Activated T-cell treated with anti-CD3 and anti-CD28 coated beads for 24 hours (primary cell): ENCODE measurements at regions not wholly inside any gene's neighbourhood (a gene's known extent, or its start where the extent isn't known, plus 50 kb on each side); places are given as distances from the start of the nearest gene placed in this dataset.

Experiments
- DNase-seq: peaks from one replicate; pipeline ENCODE4 v3.0.0-alpha.2; 2020; ENCODE audit warnings: low read depth

DNA sequence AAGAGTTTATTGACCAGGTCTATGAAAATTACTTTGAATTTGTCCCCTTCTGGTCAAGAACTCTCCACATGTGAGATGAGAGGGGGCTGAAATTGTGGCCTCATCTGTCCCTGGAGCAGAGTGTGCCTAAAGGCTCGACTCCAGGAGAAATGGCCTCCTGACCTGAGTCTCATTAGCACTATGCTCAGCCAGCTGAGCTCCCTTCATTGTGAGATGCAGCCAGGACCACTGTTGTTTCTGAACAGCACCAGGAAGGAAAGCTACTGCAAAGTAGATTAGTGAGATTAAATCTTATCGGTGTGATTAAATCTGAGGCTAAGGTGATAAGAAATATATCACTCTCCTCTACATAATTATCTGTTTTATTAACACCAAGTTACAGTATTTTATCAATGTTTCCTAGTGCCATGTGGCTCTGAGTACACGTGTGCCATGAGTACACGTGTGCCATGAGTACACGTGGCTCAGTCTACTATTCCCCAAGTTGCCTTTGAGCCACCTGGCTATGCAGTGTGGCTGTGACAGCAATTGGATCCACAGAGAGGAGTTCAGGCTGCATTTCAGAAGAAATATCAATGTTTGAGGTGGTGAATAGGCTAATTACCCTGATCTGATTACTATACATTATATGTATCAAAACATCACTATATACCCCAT is 126.9 kb downstream of the IPMK start:
- no peak for DNase-seq

DNA sequence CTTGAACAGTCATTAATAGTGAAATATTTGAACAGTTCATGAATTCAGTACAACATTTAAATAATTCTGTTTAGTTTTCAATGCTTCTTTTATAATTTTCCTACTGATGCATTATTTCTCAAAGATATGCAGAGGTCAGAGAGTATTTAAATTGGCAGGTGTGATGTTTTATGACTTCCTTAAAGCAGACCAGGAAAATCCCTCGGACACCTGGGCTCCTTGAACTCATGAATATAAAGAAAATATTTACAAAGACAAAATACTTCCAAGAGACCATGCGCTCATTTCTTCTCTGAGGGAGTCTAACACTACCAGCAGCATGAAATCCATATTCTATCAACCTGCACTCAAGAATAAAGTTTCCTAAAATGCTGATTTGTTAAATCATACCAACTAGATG is 127.6 kb downstream of the IPMK start:
- DNase-seq = no peak

DNA sequence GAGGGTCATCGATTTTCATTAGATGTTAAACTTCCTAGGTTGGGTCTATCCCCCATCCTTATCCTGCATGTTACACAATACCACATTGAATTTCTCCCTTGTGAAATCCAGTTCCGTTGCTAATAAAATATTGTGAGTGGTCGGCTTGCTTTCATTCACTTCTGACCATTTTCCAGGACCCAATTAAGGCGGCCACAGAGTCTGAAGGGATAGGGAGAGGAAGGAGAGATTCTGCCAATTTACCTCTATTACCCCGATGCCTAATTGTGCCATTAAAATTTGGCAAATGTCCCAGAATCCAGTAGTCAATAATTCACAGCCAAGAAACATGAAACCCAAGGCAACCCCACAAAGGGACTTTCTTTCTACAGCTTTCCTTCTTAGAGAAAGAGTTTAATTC is 129.9 kb downstream of the IPMK start:
- DNase-seq = no peak

DNA sequence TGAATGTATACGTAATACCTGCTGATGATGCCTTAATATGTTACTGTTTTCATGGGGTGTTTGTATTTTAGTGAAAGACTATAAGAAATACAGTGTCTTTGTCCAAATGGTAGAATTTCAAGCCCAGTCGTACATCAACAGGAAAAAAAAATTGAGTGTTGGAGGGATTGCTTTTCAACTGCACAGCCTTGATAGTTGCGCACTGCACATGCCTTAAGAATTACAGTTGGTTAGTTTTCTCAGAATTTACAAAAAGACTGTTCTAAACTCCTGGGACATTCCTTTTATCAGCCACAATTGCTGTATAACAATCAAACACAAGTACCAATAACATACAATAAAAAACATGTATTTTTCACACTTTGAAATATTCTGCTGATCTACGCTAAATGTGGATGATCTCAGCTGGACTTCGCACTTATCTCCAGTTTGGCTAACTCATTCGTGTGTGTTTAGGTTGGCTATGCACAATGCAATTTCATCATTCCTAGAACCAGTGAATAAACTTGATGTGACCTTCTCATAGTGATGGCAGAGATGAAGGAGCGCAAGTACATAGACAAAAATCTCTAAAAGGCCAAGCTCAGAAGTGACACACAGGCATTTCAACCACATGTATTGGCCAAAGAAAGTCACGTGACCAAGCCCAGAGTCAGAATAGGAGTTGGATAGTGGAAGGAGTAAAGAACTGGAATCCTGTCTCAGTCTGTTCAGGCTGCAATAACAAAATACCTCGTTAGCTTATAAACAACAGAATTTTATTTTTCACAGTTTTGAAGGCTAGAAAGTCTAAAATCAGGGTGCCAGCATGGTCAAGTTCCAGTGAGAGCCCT is 152.3 kb downstream of the IPMK start:
- DNase-seq = no peak

DNA sequence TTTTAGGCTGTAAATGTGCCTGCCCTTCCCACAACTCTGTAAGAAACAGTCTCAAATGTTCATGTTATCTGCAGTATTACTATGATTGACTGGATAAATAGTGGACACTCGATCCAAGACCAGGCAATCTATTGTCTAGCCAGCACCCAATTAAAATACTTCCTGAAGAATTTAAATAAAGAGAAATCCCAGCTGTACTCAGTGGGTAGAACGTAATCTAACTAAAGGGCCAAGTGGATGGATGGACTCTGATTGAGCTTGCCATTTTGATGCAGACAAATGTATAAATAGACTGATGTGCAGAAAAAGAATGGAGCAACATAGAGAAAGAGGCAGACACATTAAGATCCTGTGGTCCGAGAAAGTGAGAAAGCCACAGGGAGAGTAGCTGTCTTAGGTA is 158.0 kb downstream of the IPMK start:
- no peak for DNase-seq

DNA sequence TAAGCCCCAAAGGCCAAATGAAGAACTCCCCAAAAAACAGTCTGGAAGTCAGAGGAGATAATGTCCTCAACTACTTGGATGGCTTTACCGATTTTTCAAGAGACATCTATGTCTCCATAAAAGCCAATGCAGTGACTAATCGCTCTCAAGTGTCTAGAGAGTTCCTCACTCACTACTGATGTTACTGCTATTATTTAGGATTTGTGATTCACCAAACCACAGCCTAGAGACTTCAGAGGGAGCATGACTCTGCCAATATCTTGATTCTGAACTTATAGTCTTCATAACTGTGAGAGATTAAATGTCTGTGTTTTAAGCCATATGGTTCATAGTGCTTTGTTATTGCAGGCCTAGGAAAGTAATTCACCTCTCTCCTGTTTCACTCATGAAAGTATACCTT is 160.2 kb downstream of the IPMK start:
- DNase-seq = no peak

DNA sequence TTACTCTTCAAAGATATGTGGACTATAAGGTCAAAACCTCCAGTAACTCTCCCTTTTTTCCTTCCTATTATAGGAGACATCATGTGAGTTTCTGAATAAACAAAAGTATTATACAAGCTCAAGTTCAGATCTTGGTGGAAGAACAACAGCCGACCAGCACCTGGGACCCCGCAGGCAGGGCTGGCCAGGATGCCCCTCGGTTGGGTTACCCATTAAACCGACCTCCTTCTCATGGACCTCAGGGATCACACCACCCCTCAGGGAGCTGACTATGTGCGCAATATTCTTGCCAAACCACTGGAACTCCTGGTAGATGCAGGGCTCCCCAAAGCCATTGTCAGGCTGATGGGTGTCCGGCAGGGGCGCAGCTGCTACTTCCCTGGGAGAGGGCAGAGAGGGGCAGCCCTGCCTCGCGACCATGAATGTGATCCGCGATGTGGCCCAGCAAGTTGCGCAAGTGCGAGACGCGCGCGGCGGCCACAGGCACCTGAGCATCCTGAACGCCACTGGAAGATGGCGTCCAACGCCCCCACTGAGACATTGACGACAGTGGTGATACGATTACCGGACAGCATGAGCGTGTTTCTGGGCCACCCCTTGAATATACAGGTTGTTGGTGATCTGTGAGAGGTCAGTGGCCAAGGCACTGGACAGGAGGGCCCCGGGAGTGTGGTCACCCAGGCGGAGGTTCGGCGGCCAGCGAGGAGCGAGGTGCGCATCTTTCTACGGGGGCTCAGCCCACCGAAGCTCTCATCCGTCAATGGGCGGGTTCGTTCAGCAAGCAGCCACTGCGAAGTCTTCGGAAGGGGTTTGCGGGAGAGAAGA is 161.3 kb downstream of the IPMK start:
- no peak for DNase-seq

DNA sequence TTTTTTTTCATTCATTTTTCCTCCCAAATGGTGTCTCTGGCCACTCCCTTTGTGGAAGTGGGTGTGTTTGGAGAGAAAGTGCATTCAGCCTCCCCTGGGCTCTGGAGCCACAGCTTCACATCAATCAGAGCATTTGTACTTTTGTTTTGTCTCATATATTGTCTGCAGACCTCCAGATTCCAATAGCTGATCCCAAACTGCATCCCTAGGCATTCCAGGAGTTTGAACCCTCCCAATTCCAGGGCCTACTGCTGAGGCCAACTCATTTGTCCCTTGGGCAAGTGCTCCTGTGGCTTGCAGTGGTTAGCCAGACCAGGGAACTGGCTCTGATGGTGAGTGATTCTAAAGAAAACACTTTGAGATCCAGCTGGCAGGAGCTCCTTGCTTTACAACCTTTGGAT is 163.3 kb downstream of the IPMK start:
- no peak for DNase-seq

DNA sequence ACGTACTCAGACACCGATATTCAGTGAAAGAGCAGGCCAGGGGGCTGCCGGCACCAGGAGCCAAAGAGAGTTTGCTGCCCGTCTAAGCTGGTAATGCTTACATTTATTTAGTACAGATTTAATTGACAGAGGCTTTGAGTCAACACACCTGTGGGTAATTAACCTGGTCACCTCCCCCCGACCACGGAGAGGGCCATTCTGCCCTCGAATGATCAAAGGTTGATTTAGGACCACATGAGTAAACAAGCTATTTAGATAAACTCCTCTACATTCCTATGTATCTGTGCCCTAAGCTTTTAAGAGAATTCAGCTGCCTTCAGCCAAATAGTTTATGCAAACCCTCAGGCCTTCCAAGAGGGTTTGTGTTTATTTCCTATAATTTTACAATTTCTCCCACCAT is 164.8 kb downstream of the IPMK start:
- no peak for DNase-seq

DNA sequence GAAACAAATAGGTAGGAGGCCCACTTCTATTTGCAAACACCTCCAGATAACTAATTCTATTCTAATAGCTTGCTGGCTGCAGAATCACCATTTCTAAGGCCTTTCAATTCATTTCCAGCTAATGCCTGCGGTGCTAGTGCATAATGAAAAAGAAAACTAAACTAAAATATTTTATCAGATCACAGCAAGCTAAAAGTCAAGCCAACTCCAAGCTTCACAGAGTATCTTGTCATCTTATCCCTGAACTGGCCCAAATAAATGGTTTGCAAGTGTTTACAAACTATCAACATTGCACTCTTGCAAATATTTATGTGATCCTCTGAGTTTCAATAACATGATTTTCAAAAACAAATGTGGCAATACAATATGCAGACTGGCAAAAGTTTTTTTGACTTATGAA is 166.0 kb downstream of the IPMK start:
- no peak for DNase-seq

DNA sequence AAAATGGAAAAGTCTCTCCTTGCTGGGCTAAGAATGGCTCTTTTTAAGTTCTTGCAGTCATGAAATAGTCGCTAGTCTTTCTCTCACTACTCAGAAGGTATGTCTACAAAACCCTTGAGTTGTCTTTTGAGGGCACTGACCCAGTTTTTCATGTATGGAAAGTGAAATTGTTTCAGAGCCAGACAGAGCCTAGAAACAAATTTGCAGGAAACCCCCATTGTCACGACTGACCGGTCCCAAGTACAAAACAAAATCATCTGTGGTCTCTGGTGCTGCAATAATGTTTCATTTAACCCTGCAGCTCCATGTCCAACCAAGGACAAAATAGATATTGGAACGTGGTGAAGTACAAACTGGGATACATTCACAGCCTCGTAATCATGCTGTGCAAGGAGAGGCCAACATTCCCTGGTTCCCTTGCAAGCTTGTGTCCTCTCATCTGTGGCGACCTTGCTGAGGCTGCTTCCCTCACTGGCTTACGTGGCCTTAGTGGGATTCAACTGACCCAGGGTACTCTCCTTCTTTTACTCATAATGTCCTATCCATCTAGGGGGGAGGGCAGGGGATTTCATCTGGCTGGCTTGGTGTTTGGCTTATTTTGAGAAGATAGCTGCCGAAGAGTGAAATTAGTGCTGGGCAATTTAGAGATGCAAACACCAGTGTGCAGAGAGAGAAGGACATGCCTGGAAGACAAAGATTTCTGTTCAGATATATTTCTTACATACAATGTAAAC is 172.5 kb downstream of the IPMK start:
- no peak for DNase-seq

DNA sequence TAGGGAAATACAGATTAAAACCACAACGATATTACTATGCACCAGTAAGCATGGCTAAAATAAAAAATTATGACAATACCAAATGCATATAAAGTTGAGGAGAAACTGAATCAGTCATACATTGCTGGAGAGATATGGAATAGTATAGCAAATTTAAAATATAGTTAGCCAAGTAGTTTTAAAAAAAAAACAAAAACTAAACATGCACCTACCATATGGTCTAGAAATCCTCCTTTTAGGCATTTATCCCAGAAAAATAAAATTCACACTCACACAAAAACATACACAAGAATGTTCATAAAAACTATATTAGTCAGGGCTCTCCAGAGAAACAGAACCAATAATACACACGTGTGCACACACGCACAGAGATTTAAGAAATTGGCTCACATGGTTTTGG is 175.8 kb downstream of the IPMK start:
- DNase-seq = no peak

DNA sequence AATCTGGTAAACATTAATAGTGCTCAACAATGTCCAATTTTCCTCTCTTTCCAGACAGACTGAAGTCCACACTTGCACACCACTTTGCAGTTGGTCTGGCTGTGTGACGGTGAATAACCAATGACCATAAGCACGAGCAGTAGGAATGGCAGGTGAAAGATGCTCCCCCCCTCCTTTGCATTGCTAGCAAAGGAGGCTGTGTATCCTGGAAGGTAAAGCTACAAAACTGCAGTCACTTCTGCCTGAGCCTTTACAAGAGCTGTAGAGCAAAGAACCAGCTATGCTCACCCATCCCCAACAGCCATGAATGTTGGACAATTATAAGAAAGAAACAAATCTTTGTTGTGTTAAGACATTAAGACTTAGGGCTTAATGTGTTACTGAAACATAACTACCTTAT is 178.0 kb downstream of the IPMK start:
- no peak for DNase-seq

DNA sequence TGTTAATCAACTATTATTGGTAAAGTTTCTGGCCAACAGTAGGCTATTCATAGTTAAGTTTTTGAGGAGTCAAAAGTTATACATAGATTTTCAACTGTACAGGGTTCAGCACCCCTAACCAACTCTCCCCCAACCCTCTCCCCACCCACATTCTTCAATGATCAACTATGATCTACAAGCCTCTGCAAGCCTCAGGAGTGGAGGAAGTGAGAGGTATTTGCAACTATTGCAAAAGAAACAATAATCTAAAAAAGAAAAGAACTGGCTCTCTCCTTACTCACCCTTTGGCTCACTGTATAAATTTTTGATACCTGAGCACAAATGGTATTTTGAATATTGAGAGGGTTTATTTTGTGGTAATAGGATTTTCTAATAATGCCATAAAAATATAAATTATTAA is 179.8 kb downstream of the IPMK start:
- no peak for DNase-seq

DNA sequence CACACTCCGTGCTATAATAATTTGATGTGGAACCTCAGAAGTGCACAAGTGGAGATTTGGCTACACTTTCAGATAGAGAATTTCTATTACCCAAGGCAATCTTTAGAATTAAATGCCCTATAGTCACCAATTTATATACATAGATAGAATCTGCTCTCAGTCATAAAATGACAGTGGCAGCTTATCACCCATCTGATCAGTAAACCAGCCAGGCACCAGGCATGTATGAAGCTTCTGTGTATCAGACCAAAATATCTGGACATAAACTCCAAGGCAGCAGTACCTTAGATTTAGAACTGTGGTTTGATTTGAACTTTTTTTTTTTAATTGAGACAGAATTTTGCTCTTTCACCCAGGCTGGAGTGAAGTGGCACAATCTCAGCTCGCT is 180.9 kb downstream of the IPMK start:
- DNase-seq = no peak

DNA sequence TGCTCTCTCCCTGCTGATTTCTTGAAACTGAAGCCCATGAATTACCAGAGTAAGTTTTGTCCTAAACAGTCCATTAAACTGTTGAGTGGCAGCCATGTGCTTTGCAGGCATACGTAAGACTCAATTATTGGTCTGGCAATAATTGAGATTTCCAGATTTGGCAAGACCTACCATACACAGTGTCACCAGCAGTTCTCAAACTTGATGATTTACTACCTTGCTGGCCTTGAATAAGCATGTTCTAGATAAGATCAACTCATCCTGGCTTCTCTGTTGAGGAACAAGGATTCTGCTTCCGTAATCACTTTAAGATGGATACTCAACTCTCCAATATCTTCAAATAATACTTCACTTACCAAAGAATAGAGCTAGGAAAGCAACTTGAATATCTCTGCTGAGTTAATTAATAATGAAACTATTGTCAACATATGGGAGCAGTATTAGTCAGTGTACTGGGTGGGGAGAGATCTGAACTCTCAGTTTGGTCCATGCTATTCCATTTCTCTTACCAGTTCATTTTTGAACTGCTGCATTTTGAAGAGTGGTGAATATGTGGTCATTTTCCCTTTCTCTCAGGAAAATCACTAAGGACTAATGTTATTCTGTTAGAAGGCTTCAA is 181.4 kb downstream of the IPMK start:
- no peak for DNase-seq

DNA sequence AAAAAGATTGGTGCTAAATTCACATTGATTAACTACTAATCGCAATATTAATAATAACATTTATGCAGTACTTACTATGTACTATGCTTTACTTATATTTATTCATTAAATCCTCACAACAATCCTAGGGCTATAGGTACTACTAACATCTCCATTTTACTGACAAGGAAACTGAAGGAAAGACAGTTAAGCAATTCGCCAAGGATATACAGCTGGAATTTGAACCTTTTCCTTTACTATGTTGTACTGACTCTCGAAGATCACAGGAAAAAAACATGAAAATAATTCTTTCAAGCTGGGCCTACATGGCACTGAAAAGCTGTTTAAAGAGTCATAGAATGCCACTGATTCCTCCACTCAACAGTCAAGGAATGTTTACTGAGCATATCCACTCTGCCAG is 185.4 kb downstream of the IPMK start:
- no peak for DNase-seq

DNA sequence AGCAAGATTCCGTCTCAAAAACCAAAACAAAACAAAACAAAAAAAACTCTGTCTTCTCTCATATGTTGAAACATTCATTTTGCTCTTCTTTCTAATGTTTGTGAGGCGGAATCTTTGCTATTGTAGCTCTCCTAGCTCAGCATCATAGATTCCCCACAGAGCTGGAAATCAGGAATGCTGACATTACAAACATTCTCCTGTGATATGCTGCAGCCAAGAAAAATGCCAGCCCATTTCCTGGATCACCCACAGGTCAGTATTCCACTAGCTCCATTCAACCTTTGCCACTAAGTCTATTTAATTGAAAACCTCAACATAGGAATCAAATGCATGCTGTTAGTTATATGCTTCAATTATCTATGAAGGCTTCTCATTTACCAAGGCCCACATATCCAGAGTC is 186.3 kb downstream of the IPMK start:
- DNase-seq = no peak

DNA sequence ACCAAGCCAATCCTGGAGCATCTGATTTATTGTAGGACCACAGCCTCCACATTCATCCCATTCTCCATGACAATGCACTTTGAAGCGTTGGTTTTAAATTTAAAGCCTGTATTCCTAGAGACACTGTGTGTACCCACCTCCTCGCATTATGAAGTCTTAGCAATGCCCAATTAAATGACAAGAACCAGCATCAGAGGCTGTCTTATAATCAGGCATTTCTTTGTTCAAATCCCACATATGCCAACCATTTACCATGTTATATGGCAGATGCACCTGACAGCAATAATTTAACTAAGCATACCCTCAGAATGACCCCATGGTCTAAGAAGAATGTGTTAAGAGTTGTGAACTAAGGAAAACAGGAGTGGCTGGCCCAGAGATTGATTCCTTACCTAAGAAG is 188.2 kb downstream of the IPMK start:
- no peak for DNase-seq

DNA sequence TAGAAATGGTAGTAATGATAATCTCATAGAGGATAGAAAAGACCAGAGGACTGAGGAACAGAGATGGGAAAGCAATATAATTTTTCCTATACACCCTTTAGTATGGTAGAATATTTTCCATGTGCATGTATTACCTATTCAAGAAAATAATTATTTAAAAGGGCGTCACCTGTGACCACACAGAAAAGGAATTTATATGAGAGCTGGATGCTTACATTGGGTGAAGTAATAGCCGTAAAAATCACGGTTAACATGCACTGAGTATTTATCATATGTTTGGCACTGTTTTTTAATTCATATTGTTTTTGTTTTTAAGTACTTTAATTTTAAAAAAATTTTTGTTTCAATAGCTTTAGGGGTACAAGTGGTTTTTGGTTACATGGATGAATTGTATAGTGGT is 195.1 kb downstream of the IPMK start:
- no peak for DNase-seq

DNA sequence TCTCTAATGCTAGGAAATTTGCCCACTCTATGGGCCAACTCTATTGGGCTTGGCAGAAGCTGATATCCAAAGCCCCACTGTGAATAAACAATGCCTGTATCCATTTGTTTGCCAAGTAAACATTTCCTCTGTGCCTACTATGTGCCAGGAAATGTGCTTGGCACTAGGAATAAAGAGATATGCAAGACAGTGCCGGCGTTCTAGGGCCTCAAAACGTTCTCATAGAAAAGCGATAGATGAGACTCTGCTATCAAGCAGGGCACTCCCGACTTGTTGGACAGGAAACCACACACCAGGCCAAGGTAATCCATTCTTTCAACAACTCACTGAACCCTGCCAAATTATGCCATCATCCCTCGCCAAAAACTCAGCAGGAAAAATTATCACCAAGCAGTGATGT is 196.7 kb downstream of the IPMK start:
- no peak for DNase-seq

DNA sequence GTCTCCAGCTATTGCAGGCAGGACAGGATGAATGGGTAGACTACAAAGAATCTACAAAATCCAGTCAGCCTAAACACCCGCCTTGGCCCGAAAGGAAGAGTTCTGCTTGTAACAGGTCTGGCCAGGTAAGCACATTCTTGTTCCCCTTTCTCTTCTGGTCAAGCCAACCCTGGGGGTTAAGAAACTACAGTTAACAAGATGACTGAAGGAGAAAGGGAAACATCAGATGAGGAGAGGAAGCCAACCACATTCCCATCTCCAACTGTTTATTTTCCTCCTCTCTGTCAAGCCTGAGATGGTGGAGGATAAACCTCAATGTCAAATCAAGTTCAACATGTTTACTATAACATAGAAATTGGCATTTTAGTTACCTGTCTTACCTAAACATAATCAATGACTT is 198.9 kb downstream of the IPMK start:
- no peak for DNase-seq
